HCT116 (cell line): ENCODE measurements at regions not wholly inside any gene's neighbourhood (a gene's known extent, or its start where the extent isn't known, plus 50 kb on each side); places are given as distances from the start of the nearest gene placed in this dataset.

Experiments used
- ATAC-seq: fragments of 200-7000 bp; cut with Tn5 transposase; 2 replicates; pipeline ENCODE4 v1.9.1; 2020; ENCODE audit warnings: mild to moderate bottlenecking, moderate library complexity
- BruUV-seq: library from RNA; stranded (reverse); fragments of 400-500 nt; replicated peaks from 2 replicates; lab custom pipeline; 2021; lab: Mats Ljungman, UMichigan
- CTCF ChIA-PET: fragments of 300-600 bp; sonication (Branson Sonifier 250); formaldehyde crosslinking; loops from one replicate; lab custom pipeline; 2021; ENCODE audit warnings: antibody characterized with exemption; lab: Charles Lee
- POLR2A ChIA-PET: fragments of 300-600, 350-600 bp; sonication (Branson Sonifier 250); formaldehyde crosslinking; loops from one replicate; lab custom pipeline; 2021; ENCODE audit warnings: antibody characterized with exemption; lab: Charles Lee
- RAD21 ChIA-PET, 2 experiments: fragments of 300-600 bp; sonication (Branson Sonifier 250); formaldehyde crosslinking; loops; one replicate each; lab custom pipeline; 2023; ENCODE audit warnings: low total read pairs in 2 of 2; ENCODE audit not compliant: uncharacterized antibody in 2 of 2, unreplicated experiment in 2 of 2, low non-redundant PET in 1 of 2; lab: Charles Lee
- DNase-seq: peaks from one replicate; pipeline ENCODE4 v3.0.0-alpha.2; 2010; ENCODE audit warnings: low read depth, low spot score
- H2AFZ ChIP-seq: fragments of 200-600 bp; shearing (Covaris generic), sonication (generic); 2 replicates; pipeline ENCODE4 v1.6.1; 2017; ENCODE audit warnings: low read depth, mixed run types, mixed read lengths, antibody characterized with exemption, low read length; ENCODE audit not compliant: poor library complexity, severe bottlenecking
- H3K27ac ChIP-seq: 2 replicates; pipeline ENCODE4 v1.5.1; 2012; ENCODE audit warnings: low read depth, low read length
- H3K27me3 ChIP-seq: fragments of 200-600 bp; sonication (generic); 2 replicates; pipeline ENCODE4 v1.6.1; 2016; ENCODE audit warnings: mixed run types, low read length, mixed read lengths; ENCODE audit not compliant: insufficient read depth
- H3K36me3 ChIP-seq, 2 experiments: fragments of 200-500 bp in 1 of 2; fragments of 200-600 bp in 1 of 2; sonication (Bioruptor generic) in 1 of 2; sonication (generic) in 1 of 2; 2 replicates each; pipeline versions ENCODE4 v1.5.1 to v1.6.1; 2014 to 2016; ENCODE audit warnings: low read length in 2 of 2, inconsistent platforms in 1 of 2, mixed read lengths in 1 of 2, mixed run types in 1 of 2; ENCODE audit not compliant: insufficient read depth in 2 of 2, control insufficient read depth in 1 of 2
- H3K4me1 ChIP-seq, 2 experiments: fragments of 200-600 bp in 1 of 2; sonication (generic) in 1 of 2; 2 replicates each; pipeline versions ENCODE4 v1.5.1 to v1.6.1; 2012 to 2017; ENCODE audit warnings: low read length in 2 of 2, inconsistent platforms in 1 of 2, mild to moderate bottlenecking in 1 of 2, mixed read lengths in 1 of 2, mixed run types in 1 of 2, moderate library complexity in 1 of 2; ENCODE audit not compliant: insufficient read depth in 2 of 2, control insufficient read depth in 1 of 2
- H3K4me2 ChIP-seq: fragments of 200-600 bp; sonication (generic); 2 replicates; pipeline ENCODE4 v1.6.1; 2017; ENCODE audit warnings: mixed run types, low read length, mixed read lengths
- H3K4me3 ChIP-seq, 2 experiments: fragments of 200-600 bp in 1 of 2; sonication (generic) in 1 of 2; replicated peaks in 1 of 2; 2 replicates each; pipeline ENCODE4 v1.5.1; 2011 to 2016; ENCODE audit warnings: low read length in 2 of 2, control low read depth in 1 of 2, low read depth in 1 of 2, mild to moderate bottlenecking in 1 of 2, mixed read lengths in 1 of 2, mixed run types in 1 of 2
- H3K79me2 ChIP-seq: fragments of 200-600 bp; sonication (generic); 2 replicates; pipeline ENCODE4 v1.6.1; 2017; ENCODE audit warnings: mild to moderate bottlenecking, mixed run types, low read length, moderate library complexity, mixed read lengths; ENCODE audit not compliant: insufficient read depth
- H3K9ac ChIP-seq: fragments of 200-600 bp; sonication (generic); 2 replicates; pipeline ENCODE4 v1.6.1; 2016; ENCODE audit warnings: low read length, mixed read lengths
- H3K9me2 ChIP-seq: fragments of 200-600 bp; sonication (generic), shearing (Covaris generic); 2 replicates; pipeline ENCODE4 v1.6.1; 2017; ENCODE audit warnings: mixed run types, mild to moderate bottlenecking, moderate library complexity; ENCODE audit not compliant: insufficient read depth
- H3K9me3 ChIP-seq, 2 experiments: fragments of 200-500 bp in 1 of 2; fragments of 200-600 bp in 1 of 2; sonication (Bioruptor generic) in 1 of 2; sonication (generic) in 1 of 2; 2 replicates each; pipeline ENCODE4 v1.6.1; 2014 to 2017; ENCODE audit warnings: low read length in 2 of 2, mixed read lengths in 2 of 2, inconsistent platforms in 1 of 2, low read depth in 1 of 2, mild to moderate bottlenecking in 1 of 2, mixed run types in 1 of 2, moderate library complexity in 1 of 2; ENCODE audit not compliant: control insufficient read depth in 1 of 2, insufficient read depth in 1 of 2
- H4K20me1 ChIP-seq: fragments of 200-600 bp; sonication (generic), shearing (Covaris generic); 2 replicates; pipeline ENCODE4 v1.6.1; 2017; ENCODE audit warnings: mixed run types, mild to moderate bottlenecking, moderate library complexity; ENCODE audit not compliant: insufficient read depth
- CBX3 ChIP-seq: IDR thresholded peaks from 2 replicates; pipeline ENCODE4 v1.6.1; 2012; ENCODE audit warnings: low read depth
- EGR1 ChIP-seq: IDR thresholded peaks from 2 replicates; pipeline ENCODE4 v1.6.1; 2012; ENCODE audit warnings: low read depth
- EZH2phosphoT487 ChIP-seq: fragments of 200-600 bp; IDR thresholded peaks from 2 replicates; pipeline ENCODE4 v1.6.1; 2018; ENCODE audit warnings: antibody characterized with exemption, borderline replicate concordance
- POLR2A ChIP-seq: IDR thresholded peaks from 2 replicates; pipeline ENCODE4 v1.7.0; 2011; ENCODE audit warnings: borderline replicate concordance; ENCODE audit not compliant: insufficient read depth, insufficient read length; ENCODE audit errors: extremely low read depth
- SIN3A ChIP-seq: IDR thresholded peaks from 2 replicates; pipeline ENCODE4 v1.6.1; 2012; ENCODE audit warnings: low read depth
- SP1 ChIP-seq: IDR thresholded peaks from 2 replicates; pipeline ENCODE4 v1.6.1; 2012; ENCODE audit warnings: low read depth
- TCF7L2 ChIP-seq: IDR thresholded peaks from 2 replicates; pipeline ENCODE4 v1.7.0; 2011; ENCODE audit warnings: borderline replicate concordance, inconsistent platforms; ENCODE audit not compliant: insufficient read depth, insufficient read length; ENCODE audit errors: extremely low read depth
- YY1 ChIP-seq: IDR thresholded peaks from 2 replicates; pipeline ENCODE4 v1.6.1; 2011; ENCODE audit warnings: low read length, low read depth, moderate library complexity, mild to moderate bottlenecking; ENCODE audit not compliant: insufficient replicate concordance; ENCODE audit errors: extremely low read depth
- ZFX ChIP-seq: fragments of 450-650 bp; IDR thresholded peaks from 2 replicates; pipeline ENCODE4 v1.6.1; 2017
- ZNF274 ChIP-seq: fragments of 200-500 bp; sonication (Bioruptor generic); IDR thresholded peaks from 2 replicates; pipeline ENCODE4 v1.6.1; 2014; ENCODE audit warnings: mild to moderate bottlenecking, low read depth, low read length, inconsistent platforms
- intact Hi-C: fragments of 100-400 bp; cut with micrococcal nuclease; formaldehyde crosslinking; loops from 2 replicates; pipeline ENCODE4 v1.10.0; 2022
- TF ChIP-seq, protein P1 (sequence below), 3 experiments: fragments of 200-600 bp in 1 of 3; sonication (generic) in 1 of 3; IDR thresholded peaks in 2 of 3; conservative IDR thresholded peaks in 1 of 3; 2 replicates each; pipeline ENCODE4 v1.5.1; 2012 to 2017; ENCODE audit warnings: low read depth in 2 of 3, low read length in 2 of 3, antibody characterized with exemption in 1 of 3, borderline replicate concordance in 1 of 3, control low read depth in 1 of 3, mild to moderate bottlenecking in 1 of 3, mixed read lengths in 1 of 3, mixed run types in 1 of 3, moderate library complexity in 1 of 3; ENCODE audit not compliant: insufficient read depth in 1 of 3
- TF ChIP-seq, protein P2 (sequence below): IDR thresholded peaks from 2 replicates; pipeline ENCODE4 v1.6.1; 2011; ENCODE audit warnings: mild to moderate bottlenecking, low read length, moderate library complexity; ENCODE audit not compliant: insufficient replicate concordance; ENCODE audit errors: extremely low read depth

- Histone ChIP-seq H3K4me2 (no peak overlapping the region), H3K36me3 (no peaks in the 10 kb centered on the region), H3K27ac (no peak overlapping the region), H3K79me2 (no peaks in the 10 kb centered on the region), H3K9me3 (no peaks in the 10 kb centered on the region), H3K27me3 (no peaks in the 10 kb centered on the region), H2AFZ (no peak overlapping the region), H3K9me2 (no peaks in the 10 kb centered on the region), H3K4me1 (no peaks in the 10 kb centered on the region), H3K9ac (no peak overlapping the region), H3K4me3 (no peak overlapping the region), H4K20me1 (no peaks in the 10 kb centered on the region)
- intact Hi-C loops: no loop called here
- ChIA-PET POLR2A (no interaction called here), RAD21 (no interaction called here), CTCF (no interaction called here)
- DNase-seq (no peak), ATAC-seq (no peak)
- BruUV-seq: no TSS peak
- TF ChIP-seq EZH2phosphoT487: no peak
- TF ChIP-seq SP1: no peak
- TF ChIP-seq YY1: no peak
Measured at GRCh38 chr21:31594726-31595125, 64.8 kb upstream of the SOD1 start.

DNA sequence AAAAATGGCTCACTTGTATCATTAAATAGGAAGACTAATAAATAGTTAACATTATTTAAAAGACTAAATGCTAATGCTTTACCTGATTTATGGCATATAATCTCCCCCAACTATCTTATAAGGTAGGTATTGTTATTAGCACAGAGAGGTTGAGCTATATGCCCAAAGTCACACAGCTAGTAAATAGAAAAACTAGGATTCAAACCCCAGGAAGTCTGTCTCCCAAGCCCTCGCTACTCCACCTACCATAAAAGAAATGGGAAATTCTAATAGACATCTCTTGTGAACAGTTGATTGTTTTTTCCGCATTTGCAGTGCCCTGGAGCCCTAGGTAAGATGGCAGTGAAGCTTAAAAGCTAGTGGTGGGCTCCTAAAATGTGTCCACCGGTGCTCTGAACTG, 65.2 kb upstream of the SOD1 start:
- no peak overlapping the region for H2AFZ ChIP-seq
- H4K20me1 ChIP-seq: no peaks in the 10 kb centered on the region
- intact Hi-C loops: no loop called here
- H3K9me2 ChIP-seq: no peaks in the 10 kb centered on the region
- no peaks in the 10 kb centered on the region for H3K79me2 ChIP-seq
- no peak overlapping the region for H3K27ac ChIP-seq
- no peaks in the 10 kb centered on the region for H3K4me1 ChIP-seq
- H3K9me3 ChIP-seq: no peaks in the 10 kb centered on the region
- TF ChIP-seq CBX3 (no peak), ZFX (no peak), TCF7L2 (no peak), SIN3A (no peak), SP1 (no peak), POLR2A (no peak), EGR1 (no peak), ZNF274 (no peak)
- TF ChIP-seq, protein P1, sequence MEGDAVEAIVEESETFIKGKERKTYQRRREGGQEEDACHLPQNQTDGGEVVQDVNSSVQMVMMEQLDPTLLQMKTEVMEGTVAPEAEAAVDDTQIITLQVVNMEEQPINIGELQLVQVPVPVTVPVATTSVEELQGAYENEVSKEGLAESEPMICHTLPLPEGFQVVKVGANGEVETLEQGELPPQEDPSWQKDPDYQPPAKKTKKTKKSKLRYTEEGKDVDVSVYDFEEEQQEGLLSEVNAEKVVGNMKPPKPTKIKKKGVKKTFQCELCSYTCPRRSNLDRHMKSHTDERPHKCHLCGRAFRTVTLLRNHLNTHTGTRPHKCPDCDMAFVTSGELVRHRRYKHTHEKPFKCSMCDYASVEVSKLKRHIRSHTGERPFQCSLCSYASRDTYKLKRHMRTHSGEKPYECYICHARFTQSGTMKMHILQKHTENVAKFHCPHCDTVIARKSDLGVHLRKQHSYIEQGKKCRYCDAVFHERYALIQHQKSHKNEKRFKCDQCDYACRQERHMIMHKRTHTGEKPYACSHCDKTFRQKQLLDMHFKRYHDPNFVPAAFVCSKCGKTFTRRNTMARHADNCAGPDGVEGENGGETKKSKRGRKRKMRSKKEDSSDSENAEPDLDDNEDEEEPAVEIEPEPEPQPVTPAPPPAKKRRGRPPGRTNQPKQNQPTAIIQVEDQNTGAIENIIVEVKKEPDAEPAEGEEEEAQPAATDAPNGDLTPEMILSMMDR (IDR thresholded peaks at IDR 0.05 in 2 of 3, conservative IDR thresholded peaks at IDR 0.05 in 1 of 3; ENCODE audit: borderline replicate concordance in 1 of 3, insufficient read depth in 1 of 3, low read depth in 2 of 3, low read length in 2 of 3): no peak
- TF ChIP-seq, protein P2, sequence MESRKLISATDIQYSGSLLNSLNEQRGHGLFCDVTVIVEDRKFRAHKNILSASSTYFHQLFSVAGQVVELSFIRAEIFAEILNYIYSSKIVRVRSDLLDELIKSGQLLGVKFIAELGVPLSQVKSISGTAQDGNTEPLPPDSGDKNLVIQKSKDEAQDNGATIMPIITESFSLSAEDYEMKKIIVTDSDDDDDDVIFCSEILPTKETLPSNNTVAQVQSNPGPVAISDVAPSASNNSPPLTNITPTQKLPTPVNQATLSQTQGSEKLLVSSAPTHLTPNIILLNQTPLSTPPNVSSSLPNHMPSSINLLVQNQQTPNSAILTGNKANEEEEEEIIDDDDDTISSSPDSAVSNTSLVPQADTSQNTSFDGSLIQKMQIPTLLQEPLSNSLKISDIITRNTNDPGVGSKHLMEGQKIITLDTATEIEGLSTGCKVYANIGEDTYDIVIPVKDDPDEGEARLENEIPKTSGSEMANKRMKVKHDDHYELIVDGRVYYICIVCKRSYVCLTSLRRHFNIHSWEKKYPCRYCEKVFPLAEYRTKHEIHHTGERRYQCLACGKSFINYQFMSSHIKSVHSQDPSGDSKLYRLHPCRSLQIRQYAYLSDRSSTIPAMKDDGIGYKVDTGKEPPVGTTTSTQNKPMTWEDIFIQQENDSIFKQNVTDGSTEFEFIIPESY: no peak
- ChIA-PET RAD21 (no interaction called here), POLR2A (no interaction called here), CTCF (no interaction called here)
- ATAC-seq (no peak), DNase-seq (no peak)
- H3K36me3 ChIP-seq: no peaks in the 10 kb centered on the region
- H3K4me2 ChIP-seq: no peak overlapping the region
- no peaks in the 10 kb centered on the region for H3K27me3 ChIP-seq
- BruUV-seq: no TSS peak
- H3K4me3 ChIP-seq: no peak overlapping the region
- no peak overlapping the region for H3K9ac ChIP-seq
